Astrocyte (in vitro differentiated cells and primary cell): ENCODE measurements at regions not wholly inside any gene's neighbourhood (a gene's known extent, or its start where the extent isn't known, plus 50 kb on each side); places are given as distances from the start of the nearest gene placed in this dataset.

ENCODE experiments used
- EZH2 ChIP-seq: IDR thresholded peaks from 2 replicates; pipeline ENCODE4 v1.6.1; 2012; ENCODE audit warnings: mild to moderate bottlenecking, low read length, inconsistent platforms; ENCODE audit not compliant: insufficient read depth
- TF ChIP-seq, protein P1 (sequence below): IDR thresholded peaks from 2 replicates; pipeline ENCODE4 v1.5.1; 2011; ENCODE audit warnings: low read depth, mild to moderate bottlenecking, inconsistent platforms, low read length, moderate library complexity; ENCODE audit not compliant: insufficient read depth

- TF ChIP-seq, protein P1, sequence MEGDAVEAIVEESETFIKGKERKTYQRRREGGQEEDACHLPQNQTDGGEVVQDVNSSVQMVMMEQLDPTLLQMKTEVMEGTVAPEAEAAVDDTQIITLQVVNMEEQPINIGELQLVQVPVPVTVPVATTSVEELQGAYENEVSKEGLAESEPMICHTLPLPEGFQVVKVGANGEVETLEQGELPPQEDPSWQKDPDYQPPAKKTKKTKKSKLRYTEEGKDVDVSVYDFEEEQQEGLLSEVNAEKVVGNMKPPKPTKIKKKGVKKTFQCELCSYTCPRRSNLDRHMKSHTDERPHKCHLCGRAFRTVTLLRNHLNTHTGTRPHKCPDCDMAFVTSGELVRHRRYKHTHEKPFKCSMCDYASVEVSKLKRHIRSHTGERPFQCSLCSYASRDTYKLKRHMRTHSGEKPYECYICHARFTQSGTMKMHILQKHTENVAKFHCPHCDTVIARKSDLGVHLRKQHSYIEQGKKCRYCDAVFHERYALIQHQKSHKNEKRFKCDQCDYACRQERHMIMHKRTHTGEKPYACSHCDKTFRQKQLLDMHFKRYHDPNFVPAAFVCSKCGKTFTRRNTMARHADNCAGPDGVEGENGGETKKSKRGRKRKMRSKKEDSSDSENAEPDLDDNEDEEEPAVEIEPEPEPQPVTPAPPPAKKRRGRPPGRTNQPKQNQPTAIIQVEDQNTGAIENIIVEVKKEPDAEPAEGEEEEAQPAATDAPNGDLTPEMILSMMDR: no peak
- TF ChIP-seq EZH2: no peak
These were observed 73.4 kb upstream of the NOX3 start for GRCh38 chr6:155528982-155529453.
